ENCODE measurements at regions not wholly inside any gene's neighbourhood (a gene's known extent, or its start where the extent isn't known, plus 50 kb on each side); places are given as distances from the start of the nearest gene placed in this dataset.

GRCh38 chr22:49237279-49237678 is 590.4 kb downstream of the BRD1 start:
- DNase-seq (ENCODE audit: low spot score) (no peak), ATAC-seq (ENCODE audit: insufficient number of reproducible peaks, low FRiP score, low read depth) (no peak)
- no peak overlapping the region for H3K27ac ChIP-seq
- TF ChIP-seq CTCF (IDR thresholded peaks at IDR 0.05): no peak
- H3K27me3 ChIP-seq (replicated peaks; ENCODE audit: insufficient read depth): no peaks in the 10 kb centered on the region
- H3K4me1 ChIP-seq (ENCODE audit: control insufficient read depth in 1 of 2, low read depth in 2 of 2): no peaks in the 10 kb centered on the region
- no peaks in the 10 kb centered on the region for H3K36me3 ChIP-seq
- H3K4me3 ChIP-seq: no peak overlapping the region
- H3K9me3 ChIP-seq: no peaks in the 10 kb centered on the region

- H3K4me3 ChIP-seq: no peak overlapping the region
- H3K36me3 ChIP-seq: no peaks in the 10 kb centered on the region
- no peaks in the 10 kb centered on the region for H3K4me1 ChIP-seq (ENCODE audit: control insufficient read depth in 1 of 2, low read depth in 2 of 2)
- no peaks in the 10 kb centered on the region for H3K27me3 ChIP-seq (replicated peaks; ENCODE audit: insufficient read depth)
- TF ChIP-seq CTCF (IDR thresholded peaks at IDR 0.05): no peak
- no peaks in the 10 kb centered on the region for H3K9me3 ChIP-seq
- ATAC-seq (ENCODE audit: insufficient number of reproducible peaks, low FRiP score, low read depth) (no peak), DNase-seq (ENCODE audit: low spot score) (no peak)
- no peak overlapping the region for H3K27ac ChIP-seq
These were observed 591.1 kb downstream of the BRD1 start for GRCh38 chr22:49236541-49237075.

GRCh38 chr22:49235463-49236300 is 592.0 kb downstream of the BRD1 start:
- ATAC-seq (ENCODE audit: insufficient number of reproducible peaks, low FRiP score, low read depth): no peak
- Histone ChIP-seq H3K4me1 (ENCODE audit: control insufficient read depth in 1 of 2, low read depth in 2 of 2) (no peaks in the 10 kb centered on the region), H3K27ac (no peak overlapping the region), H3K4me3 (no peak overlapping the region), H3K27me3 (replicated peaks; ENCODE audit: insufficient read depth) (no peaks in the 10 kb centered on the region), H3K9me3 (no peaks in the 10 kb centered on the region), H3K36me3 (no peaks in the 10 kb centered on the region)
- no peak for TF ChIP-seq CTCF (IDR thresholded peaks at IDR 0.05)
- no peak for DNase-seq (ENCODE audit: low spot score)

- no peak for ATAC-seq (ENCODE audit: insufficient number of reproducible peaks, low FRiP score, low read depth)
- no peak for TF ChIP-seq CTCF (IDR thresholded peaks at IDR 0.05)
- no peak overlapping the region for H3K4me3 ChIP-seq
- no peaks in the 10 kb centered on the region for H3K27me3 ChIP-seq (replicated peaks; ENCODE audit: insufficient read depth)
- DNase-seq (ENCODE audit: low spot score): no peak
- no peaks in the 10 kb centered on the region for H3K9me3 ChIP-seq
- H3K4me1 ChIP-seq (ENCODE audit: control insufficient read depth in 1 of 2, low read depth in 2 of 2): no peaks in the 10 kb centered on the region
- no peaks in the 10 kb centered on the region for H3K36me3 ChIP-seq
- no peak overlapping the region for H3K27ac ChIP-seq
These were observed 593.2 kb downstream of the BRD1 start for GRCh38 chr22:49234459-49234858.

DNA sequence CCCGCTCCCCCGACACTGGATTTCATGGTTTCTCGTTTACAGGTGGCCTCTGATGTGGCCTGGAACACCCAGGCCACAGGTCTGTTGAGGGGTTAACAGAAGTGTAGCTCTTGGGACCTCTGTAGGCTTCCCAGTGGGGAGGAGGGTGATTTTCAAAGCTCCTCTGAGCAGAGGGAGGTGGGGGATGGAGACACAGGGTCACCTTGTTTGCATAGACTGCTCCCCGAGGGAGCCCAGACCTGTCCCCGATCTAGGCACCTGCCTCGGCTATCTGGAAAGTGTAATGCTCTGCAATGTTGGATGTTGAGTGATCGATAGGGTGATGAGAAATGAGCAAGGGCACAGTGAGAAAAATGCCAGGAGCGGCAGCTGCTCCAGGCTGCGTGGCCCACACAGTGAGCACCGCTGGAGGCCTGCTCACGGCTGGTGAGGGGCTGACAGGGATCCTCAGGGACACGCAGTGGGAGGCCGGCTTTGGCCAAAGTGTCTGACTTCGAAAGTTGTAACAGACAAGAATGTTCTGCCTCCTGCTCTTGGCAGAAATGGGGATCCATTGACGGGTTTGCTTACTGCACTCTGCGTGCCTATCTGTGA is 594.1 kb downstream of the BRD1 start:
- no peaks in the 10 kb centered on the region for H3K9me3 ChIP-seq
- no peaks in the 10 kb centered on the region for H3K27me3 ChIP-seq (replicated peaks; ENCODE audit: insufficient read depth)
- no peak overlapping the region for H3K27ac ChIP-seq
- no peaks in the 10 kb centered on the region for H3K36me3 ChIP-seq
- H3K4me3 ChIP-seq: no peak overlapping the region
- ATAC-seq (ENCODE audit: insufficient number of reproducible peaks, low FRiP score, low read depth) (no peak), DNase-seq (ENCODE audit: low spot score) (no peak)
- no peak for TF ChIP-seq CTCF (IDR thresholded peaks at IDR 0.05)
- no peaks in the 10 kb centered on the region for H3K4me1 ChIP-seq (ENCODE audit: control insufficient read depth in 1 of 2, low read depth in 2 of 2)
